ENCODE measurements at regions not wholly inside any gene's neighbourhood (a gene's known extent, or its start where the extent isn't known, plus 50 kb on each side); places are given as distances from the start of the nearest gene placed in this dataset.
"Not testable (repeated sequence)": the region's sequence is repeated elsewhere in the genome, so short reads cannot be mapped to it uniquely, and the experiment has no call there.

DNA sequence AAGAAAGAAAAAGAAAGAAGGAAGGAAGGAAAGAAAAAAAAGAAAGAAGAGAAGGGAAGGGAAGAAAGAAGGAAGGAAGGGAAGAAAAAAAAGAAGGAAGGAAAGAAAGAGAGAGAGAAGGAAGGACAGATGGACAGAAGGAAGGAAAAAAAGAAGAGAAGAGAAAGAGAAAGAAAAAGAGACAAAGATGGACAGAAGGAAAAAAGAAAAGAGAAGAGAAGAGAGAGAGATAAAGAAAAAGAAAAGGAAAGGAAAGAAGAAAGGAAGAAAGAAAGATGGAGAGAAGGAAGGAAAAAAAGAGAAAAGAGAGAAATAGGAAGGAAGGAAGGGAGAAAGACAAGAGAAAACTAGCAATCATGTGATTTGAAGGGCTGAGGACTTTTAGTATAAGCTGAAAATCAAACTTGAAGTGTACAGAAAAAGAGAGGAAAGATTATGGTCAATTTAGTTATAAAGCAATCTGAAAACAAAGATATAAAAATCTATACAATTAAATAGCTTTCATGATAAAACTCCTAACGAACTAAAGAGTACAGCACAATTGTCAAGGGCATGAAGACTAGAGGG is 115.3 kb downstream of the LTN1 start:
- DNase-seq: no peak

DNA sequence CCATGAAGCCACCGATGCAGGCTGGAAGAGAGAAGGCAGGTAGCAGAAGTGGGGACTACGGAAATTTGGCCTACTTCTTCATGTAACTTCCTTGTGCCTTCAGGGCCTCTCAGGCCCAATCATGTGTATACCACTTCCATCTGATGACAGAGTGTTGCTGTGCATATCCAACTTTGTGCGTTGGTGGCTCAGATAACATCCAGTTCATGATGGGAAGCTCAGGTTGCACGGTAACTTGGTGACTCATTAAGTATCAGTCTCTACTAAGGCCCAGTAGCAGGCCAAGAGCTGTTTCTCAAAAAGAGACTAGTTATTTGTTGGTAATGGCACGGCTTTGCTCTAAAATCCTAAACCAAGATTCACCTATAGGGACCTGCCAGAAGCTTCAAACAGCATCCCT is 117.6 kb downstream of the LTN1 start:
- DNase-seq: no peak

DNA sequence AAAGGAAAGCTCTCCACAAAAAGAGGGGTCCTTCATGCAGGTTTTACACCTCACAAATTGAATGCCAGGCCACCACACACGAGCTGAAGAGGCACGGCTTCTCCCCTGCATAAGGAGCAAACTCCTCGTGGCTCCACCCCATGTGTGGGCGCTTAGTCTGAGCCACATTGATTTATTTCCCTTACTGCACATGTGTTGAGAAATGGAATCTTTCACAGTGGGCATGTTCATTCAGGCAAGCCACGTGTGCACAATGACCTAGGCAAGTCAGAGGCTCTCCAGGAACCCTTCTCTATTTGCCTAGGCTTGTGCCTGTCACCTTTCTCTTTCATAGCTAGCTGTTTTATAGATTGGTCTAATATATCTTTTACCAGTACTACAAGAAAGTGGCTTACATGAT is 120.5 kb downstream of the LTN1 start:
- DNase-seq: no peak

DNA sequence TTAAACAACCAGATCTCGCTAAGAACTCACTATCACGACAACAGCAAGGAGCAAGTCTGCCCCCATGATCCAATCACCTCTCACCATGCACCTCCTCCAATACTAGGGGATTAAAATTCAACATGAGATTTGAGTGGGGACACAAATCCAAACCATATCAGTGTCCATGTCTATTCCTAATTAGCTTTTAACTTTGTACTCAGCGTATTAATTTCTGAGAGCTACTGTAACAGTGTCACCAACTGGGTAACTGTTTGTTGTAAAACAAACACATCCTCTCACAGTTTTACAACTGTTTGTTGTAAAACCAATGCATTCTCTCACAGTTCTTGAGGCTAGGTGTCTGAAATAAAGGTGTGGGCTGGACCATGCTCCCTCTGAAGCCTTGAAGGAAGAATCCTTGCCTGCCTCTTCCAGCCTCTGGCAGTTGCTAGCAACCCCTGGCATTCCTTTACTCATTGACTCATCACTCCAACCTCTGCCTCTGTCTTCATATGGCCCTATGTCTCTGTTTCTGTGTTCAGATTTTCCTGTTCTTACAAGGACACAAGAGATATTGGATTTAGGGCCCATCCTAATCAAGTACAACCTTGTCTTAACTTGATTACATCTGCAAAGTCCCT is 121.2 kb downstream of the LTN1 start:
- DNase-seq: no peak

DNA sequence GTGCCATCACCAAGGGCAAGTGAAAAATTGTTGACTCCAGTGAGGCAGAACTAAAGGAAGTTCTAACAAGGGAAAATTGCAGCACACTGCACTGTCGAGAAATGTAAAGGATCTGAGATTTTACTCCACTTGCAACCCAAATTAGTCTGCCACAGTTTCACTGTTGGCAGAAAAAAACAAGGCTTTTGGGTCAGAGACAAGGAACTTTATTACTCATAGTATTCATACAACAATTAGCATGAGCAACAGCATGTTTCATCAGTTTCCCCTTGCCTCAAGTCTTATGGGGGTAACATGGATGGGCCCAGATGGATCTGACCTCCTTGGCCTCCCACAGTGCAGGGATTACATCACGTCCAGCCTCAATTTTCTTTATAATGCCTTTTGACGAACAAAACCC is 125.3 kb downstream of the LTN1 start:
- DNase-seq: no peak

DNA sequence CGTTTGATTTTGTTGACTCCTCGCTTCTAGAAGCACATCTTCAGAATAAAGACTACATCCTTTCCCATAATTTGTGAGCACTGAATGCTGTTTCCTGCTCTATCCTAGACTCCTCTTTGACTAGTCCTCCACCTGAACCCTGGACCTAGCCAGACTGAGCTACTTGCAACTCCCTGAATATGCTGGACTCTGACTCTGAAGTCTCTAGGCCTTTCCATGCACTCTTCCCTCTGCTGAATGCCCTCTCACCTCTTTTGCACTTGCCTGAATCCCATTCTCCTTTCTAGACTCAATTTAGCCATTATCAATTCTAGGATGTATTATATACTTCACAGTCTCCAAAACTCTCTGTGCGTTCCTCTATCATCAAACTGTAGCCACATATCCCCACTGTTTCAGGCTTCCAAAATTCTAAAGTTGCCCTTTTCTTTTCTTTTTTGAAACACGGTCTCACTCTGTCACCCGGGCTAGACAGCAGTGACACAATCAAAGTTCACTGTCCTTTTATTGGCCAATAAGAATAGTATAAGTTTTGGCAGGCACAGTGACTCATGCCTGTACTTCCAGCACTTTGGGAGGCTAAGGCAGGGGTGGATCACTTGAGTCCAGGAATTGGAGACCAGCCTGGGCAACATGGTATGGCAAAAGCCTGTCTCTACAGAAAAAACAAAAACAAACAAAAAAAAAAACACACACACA is 127.0 kb downstream of the LTN1 start:
- DNase-seq: no peak

DNA sequence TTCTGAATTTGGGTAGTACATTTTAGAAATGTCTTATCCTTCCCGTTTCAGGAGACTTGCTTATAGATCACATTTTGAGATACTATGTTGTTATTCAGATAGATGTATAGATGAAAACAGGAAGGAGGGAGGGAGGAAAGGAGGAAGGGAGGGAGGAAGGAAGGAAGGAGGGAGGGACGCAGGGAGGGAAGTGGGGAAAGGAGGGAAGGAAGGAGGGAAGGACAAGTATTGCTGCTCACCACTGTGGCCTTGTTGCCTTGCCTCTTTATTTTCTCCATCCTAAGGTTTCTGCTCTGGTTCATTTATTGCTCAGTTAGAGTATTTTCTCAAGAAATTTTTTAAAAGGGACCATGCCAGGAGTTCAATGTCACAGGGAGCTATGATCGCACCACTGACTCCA is 134.3 kb downstream of the LTN1 start:
- DNase-seq: no peak

DNA sequence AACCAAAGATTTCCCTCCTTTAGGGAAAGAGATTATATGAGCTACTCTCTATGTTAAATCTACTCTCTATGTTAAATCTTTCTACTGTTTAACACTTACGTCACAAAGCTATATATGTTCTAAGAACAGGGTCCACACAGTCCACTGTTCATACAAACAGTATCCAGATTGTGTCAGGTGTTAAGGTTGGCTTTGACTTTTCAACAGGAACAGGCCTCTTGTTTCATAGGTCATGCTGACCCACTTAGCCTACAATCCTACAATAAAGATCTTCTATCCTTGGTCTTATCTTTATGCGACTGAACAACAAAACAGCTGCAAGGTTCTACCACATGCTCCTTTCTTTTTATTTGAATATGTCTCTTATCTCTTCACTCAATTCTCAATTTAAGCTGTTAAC is 134.9 kb downstream of the LTN1 start:
- DNase-seq: no peak

DNA sequence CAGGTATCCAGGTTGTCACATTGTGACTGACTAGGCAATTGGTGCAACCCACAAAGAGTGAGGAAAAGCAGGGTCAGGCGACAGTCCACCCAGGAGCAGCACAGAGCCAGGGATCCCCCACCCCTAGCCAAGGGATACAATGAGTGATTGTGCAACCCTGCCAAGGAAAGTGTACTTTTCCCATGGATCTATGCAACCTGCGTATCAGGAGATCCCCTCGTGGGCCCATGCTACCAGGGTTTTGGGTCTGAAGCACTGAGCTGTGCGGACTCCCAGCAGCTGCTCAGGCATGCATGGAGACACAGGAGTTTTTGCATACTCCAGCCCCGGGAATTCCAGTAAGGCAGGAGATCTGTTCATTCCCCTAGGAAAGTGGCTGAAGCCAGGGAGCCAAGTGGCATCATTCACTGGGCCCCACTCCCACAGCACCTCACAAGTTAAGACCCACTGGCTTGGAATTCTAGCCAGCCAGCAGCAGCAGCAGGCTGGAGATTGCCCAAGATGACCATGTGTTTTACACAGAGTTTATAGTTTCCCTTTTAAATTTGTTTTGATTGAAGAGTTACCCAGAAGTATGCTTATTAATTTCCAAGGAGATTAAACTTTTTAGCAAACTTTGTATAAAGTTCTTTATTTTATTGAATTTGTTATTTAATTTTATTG is 136.0 kb downstream of the LTN1 start:
- DNase-seq: no peak

DNA sequence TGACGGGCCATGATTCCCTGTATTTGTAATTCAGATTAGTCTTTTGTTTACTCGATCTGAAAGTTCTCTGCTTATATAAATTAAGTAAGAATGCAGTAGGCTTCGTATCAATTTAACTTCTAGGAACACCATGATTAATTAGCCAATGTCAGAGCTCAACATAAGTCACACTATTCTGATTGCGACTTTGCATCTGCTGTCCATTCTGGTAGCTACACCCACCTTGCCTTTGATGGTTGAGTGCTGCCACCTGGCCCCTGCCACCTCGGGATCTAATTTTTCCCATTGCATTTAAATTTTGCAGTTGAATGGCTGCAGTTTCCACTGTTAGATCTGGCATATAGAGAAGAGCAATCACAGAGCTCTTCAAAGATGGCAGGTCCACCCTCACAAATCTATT is 140.0 kb downstream of the LTN1 start:
- DNase-seq: no peak

DNA sequence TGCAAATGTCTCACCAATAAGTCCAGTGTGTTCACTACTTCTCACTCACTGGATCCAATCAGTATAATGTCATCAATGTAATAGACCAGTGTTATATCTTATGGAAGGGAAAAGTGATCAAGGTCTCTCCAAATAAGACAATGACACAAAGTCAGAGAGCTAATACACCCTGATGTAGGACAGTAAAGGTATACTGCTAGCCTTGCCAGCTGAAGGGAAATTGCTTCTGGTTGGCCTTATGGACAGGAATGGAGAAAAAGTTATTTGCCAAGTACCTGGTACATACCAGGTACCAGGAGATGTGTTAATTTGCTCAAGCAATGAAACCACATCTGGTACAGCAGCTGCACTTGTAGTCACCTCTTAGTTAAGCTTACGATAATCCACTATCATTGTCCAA is 141.0 kb downstream of the LTN1 start:
- no peak for DNase-seq

DNA sequence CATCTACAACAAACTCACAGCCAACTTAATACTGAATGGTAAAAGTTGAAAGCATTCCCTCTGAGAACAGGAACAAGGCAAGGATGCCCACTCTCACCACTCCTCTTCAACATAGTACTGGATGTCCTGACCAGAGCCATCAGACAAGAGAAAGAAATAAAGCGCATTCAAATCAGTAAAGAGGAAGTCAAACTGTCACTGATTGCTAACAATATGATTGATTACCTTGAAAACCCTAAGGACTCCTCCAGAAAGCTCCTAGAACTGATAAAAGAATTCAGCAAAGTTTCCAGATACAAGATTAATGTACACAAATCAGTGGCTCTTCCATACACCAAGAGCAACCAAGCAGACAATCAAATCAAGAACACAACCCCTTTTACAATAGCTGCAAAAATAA is 153.4 kb downstream of the LTN1 start:
- not testable (repeated sequence) for DNase-seq

DNA sequence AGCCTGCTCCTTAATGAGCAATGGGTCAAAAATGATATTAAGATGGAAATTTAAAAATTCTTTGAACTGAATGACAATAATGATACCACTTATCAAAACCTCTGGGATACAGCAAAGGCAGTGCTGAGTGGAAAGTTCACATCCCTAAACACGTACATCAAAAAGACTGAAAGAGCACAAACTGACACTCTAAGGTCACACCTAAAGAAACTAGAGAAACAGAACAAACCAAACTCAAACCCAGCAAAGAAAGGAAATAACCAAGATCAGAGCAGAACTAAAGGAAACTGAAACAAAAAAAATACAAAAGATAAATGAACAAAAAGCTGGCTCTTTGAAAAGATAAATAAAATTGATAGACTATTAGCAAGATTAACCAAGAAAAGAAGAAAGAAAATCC is 155.3 kb downstream of the LTN1 start:
- not testable (repeated sequence) for DNase-seq

DNA sequence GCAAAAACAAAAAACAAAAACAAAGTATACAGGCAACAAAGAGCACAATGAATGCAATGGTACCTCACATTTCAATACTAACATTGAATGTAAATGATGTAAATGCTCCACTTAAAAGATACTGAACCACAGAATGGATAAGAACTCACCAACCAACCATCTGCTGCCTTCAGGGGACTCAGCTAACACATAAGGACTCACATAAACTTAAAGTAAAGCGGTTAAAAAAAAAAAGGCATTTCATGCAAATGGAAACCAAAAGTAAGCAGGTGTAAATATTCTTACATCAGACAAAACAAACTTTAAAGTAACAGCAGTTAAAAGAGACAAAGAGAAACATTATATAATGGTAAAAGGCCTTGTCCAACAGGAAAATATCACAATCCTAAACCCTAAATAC is 156.1 kb downstream of the LTN1 start:
- DNase-seq: not testable (repeated sequence)

DNA sequence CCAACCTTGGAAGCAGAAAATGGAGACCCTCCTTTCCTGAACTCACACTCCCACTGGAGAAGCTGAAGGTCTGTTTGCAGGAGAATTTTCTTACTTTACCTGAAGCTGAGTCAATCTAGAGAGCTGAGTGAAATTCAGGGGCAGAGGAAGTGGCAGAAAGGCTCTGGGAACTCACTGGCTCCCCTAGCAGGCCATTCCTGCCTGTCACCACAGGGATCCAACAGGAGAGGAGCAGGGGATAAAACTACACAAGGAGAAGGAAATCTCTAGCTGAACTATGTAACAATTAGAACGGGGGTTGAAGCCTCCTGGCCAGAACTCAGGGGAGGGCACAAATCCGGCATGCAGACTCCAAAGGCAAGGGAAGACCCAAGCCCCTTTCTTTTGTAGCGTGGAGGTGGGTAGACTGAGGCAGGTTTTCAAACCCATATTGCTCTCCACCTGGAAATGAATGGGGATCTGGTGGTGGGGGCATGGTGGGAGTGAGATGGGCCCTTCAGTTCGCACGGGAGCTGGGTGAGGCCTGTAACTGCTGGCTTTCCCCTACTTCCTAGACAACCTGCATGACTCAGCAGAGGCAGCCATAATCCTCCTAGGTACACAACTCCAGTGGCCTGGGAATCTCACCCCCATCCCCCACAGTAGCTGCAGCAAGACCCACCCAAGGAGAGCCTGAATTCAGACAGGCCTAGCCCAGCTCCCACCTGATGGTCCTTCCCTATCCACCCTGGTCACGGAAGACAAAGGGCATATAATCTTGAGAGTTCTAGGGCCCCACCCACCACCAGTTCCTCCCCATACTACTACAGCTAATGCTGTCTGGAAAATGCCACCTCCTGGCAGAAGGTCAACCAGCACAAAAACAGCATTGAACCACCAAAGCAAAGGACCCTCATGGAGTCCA is 158.1 kb downstream of the LTN1 start:
- no peak for DNase-seq

DNA sequence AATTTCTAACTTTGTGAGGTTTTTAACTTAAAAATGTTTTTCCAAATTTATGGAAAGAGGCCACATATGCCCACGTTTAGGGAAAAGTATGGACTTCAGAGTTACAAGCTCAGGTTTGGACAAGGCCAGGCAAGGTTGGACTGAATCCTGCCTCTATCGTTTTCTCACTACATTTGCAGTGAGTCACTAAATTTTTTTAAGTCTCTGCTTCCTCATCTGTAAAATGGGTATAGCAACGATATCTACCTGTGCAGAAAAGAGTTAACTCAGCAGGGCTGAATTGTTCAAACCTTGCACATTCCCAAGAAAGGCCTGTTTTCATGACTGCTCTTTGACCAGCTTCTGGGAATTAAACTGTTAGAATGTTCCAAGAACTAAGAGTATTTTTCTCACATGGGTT is 159.1 kb downstream of the LTN1 start:
- DNase-seq: no peak

DNA sequence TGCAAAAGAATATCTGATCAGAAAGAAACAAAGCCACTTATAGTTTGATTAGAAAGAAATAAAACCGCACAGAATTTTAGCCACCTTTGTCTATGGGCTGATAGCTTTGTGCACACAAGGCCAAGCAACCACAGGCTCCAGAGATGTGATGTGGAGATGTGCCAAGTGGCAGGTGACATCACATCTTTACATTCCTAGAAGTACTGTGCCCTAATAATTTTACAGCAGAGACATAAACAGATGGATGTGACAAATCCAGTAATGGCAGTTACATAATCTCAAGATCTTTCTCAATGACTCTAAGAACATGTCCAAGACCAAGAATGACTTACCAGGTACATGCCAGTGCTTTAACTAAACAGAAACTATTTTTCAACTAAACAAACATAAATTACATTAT is 159.5 kb downstream of the LTN1 start:
- DNase-seq: no peak

DNA sequence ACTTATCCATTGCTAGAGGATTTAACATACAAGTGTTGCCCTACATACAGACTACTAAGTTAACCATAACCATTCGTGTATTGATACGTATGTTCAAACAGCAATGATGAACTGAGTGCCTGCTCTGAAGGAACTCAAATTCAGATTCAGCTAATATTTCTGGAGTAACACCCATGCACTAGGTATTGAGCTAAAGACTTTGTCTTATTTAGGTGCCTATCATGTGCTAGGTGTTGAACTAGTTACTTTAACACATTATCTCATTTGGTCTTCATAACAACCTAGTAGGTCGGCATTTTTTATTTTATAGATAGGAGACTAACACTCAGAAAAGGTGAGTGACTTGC is 160.0 kb downstream of the LTN1 start:
- no peak for DNase-seq

DNA sequence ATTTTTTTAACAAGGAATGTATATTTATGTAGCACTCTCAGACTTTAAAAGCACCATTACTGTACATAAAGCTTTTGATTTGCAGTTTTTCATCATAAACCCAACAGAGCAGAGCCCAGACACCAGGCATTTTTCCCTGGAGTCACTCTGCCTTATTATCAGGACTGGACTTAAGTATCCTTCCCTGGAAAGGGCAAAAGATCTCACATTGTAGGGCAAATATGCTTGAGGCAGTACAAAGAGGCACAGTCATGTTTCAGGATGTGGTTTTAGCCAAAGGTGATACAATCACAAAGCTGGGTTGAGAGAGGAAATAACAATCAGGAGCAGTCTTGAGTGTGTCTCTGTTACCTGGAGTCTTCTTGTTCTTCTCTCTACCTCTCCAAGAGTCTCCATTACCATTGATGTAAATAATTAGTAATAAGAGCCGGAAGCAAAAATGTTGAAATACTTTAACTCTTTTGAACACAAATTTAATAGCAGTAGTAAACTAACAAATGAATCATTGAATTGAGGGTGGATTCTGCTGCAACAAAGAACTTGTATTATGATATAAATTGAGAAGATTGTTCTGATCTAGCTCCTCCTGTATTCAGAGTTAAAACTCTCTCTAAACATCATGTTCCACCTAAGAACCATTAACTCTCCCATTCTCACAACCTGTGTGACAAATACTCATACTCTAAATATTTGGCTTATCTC is 160.5 kb downstream of the LTN1 start:
- peak; percentile 50 for DNase-seq

DNA sequence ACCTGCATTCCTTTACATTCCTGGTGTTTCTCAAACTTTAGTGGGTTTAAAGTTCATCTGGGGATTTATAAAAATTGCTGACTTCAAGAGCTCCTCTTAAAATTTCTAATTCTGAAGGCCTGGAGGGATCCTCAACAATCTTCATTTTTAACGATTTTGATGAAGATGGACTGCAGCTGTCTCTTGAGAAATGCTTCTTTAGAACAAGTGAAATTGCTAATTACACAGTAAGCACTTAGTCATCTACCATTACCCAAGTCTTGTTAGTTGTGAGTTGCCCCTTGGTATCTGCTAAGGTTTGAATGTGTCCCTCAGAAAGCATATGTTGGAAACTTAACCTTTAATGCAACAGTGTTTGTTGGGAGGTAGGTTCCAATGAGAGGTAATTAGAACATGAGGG is 163.7 kb downstream of the LTN1 start:
- no peak for DNase-seq

DNA sequence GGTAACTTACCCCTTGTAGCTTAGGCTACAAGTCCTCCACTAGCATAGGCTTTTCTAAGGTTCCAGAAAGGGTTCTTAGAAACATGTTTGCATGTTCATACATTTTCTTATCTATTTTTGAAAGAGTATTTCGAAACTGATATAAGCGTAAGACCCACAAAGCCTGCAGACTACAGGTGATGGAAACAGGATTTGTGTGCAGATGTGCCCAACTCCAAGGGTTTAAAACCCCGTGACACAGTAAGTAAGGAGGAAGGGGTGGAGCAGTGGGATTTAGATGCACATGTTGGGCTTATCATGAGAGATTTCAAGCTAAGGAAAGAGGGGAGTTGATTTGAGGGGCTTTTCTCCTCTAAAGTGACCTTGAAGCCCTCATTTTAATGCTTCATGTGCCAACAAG is 164.7 kb downstream of the LTN1 start:
- DNase-seq: no peak

DNA sequence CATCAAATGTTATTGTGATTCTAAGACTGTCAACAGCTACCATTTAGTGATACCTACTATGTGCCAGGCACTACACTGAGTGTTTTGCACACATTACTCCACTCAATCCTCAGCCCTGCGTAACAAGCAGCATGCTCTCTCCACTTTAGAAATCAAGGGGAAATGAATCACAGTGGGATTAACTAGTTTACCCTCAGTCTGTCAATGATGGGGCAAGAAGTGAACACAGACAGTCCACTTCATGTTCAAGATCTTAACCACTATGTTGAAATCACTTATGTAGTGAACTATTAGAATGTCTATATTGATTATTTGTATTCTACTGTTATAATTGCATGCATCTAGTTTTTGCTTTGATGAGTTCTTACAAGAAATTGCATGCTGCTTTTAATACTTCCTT is 165.3 kb downstream of the LTN1 start:
- no peak for DNase-seq

DNA sequence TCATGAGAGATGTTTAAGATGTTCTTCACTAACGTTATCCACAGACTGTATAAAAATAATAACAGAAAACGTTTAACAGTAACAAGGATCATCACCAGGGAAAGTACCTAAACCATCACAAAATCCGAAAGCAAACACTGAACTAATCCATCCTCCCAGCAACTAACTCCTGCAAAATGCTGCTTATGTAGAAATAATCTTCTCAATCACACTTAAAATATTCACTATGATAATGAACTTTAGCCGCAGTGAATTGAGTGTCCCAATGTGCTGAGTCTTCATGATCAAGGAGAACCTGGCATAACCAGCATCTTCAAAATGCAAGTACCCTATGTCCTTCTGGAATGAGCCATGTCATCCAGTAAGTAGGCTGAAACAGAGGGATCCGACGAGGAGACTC is 166.1 kb downstream of the LTN1 start:
- DNase-seq: no peak

Measured in GF-D8 (cell line).